ENCODE measurements at regions not wholly inside any gene's neighbourhood (a gene's known extent, or its start where the extent isn't known, plus 50 kb on each side); places are given as distances from the start of the nearest gene placed in this dataset.

- no peaks in the 10 kb centered on the region for H3K9me3 ChIP-seq
- peaks cover 38% of the 10 kb centered on the region for H3K27me3 ChIP-seq
- no peak for TF ChIP-seq CTCF (IDR thresholded peaks at IDR 0.05)
- no peak for ATAC-seq
- no peaks in the 10 kb centered on the region for H3K36me3 ChIP-seq
- H3K4me1 ChIP-seq = no peaks in the 10 kb centered on the region
- intact Hi-C loops (cut with DNase I) = no loop called here
- no peak for DNase-seq
- no peak overlapping the region for H3K4me3 ChIP-seq
- H3K27ac ChIP-seq = no peak overlapping the region
Observed at GRCh38 chr3:127424766-127425504, 137.1 kb upstream of the PRR20G start.

GRCh38 chr3:127423856-127424765 is 136.3 kb upstream of the PRR20G start:
- H3K4me1 ChIP-seq = no peaks in the 10 kb centered on the region
- TF ChIP-seq CTCF (IDR thresholded peaks at IDR 0.05) = no peak
- intact Hi-C loops (cut with DNase I) = no loop called here
- H3K27me3 ChIP-seq = peaks cover 38% of the 10 kb centered on the region
- no peaks in the 10 kb centered on the region for H3K36me3 ChIP-seq
- no peak overlapping the region for H3K27ac ChIP-seq
- H3K4me3 ChIP-seq = no peak overlapping the region
- ATAC-seq (no peak), DNase-seq (no peak)
- H3K9me3 ChIP-seq = no peaks in the 10 kb centered on the region

- Histone ChIP-seq H3K4me3 (no peak overlapping the region), H3K27ac (no peak overlapping the region), H3K27me3 (peaks cover 36% of the 10 kb centered on the region), H3K36me3 (no peaks in the 10 kb centered on the region), H3K4me1 (no peaks in the 10 kb centered on the region), H3K9me3 (no peaks in the 10 kb centered on the region)
- ATAC-seq (no peak), DNase-seq (no peak)
- no peak for TF ChIP-seq CTCF (IDR thresholded peaks at IDR 0.05)
- intact Hi-C loops (cut with DNase I) = no loop called here
Observed at GRCh38 chr3:127422663-127423375, 135.0 kb upstream of the PRR20G start.

- H3K36me3 ChIP-seq = no peaks in the 10 kb centered on the region
- no peak overlapping the region for H3K27ac ChIP-seq
- intact Hi-C loops (cut with DNase I) = no loop called here
- H3K4me3 ChIP-seq = no peak overlapping the region
- no peaks in the 10 kb centered on the region for H3K4me1 ChIP-seq
- DNase-seq = no peak
- no peak for ATAC-seq
- no peaks in the 10 kb centered on the region for H3K9me3 ChIP-seq
- peaks cover 29% of the 10 kb centered on the region for H3K27me3 ChIP-seq
- no peak for TF ChIP-seq CTCF (IDR thresholded peaks at IDR 0.05)
Observed at GRCh38 chr3:127421943-127422662, 134.3 kb upstream of the PRR20G start.

GRCh38 chr3:127420829-127421228 is 133.0 kb upstream of the PRR20G start:
- intact Hi-C loops (cut with DNase I) = no loop called here
- Histone ChIP-seq H3K9me3 (no peaks in the 10 kb centered on the region), H3K27me3 (peaks cover 16% of the 10 kb centered on the region), H3K27ac (no peak overlapping the region), H3K4me1 (no peaks in the 10 kb centered on the region), H3K36me3 (no peaks in the 10 kb centered on the region), H3K4me3 (no peak overlapping the region)
- ATAC-seq (no peak), DNase-seq (no peak)
- no peak for TF ChIP-seq CTCF (IDR thresholded peaks at IDR 0.05)

All from upper lobe of right lung (tissue), 1 donor.